Neural progenitor cell (in vitro differentiated cells): ENCODE measurements at regions not wholly inside any gene's neighbourhood (a gene's known extent, or its start where the extent isn't known, plus 50 kb on each side); places are given as distances from the start of the nearest gene placed in this dataset.

Source experiments
- DNase-seq: peaks from one replicate; pipeline ENCODE4 v3.0.0-alpha.2; 2016; ENCODE audit warnings: low spot score
- H2AFZ ChIP-seq: fragments of 200-600 bp; sonication (generic); replicated peaks from 2 replicates; pipeline ENCODE4 v1.6.1; 2016; ENCODE audit warnings: antibody characterized with exemption
- H3F3A ChIP-seq: fragments of 200-600 bp; sonication (generic); 2 replicates; pipeline ENCODE4 v1.6.1; 2016; ENCODE audit warnings: antibody characterized with exemption, low read depth
- H3K27ac ChIP-seq: fragments of 200-600 bp; sonication (generic); 2 replicates; pipeline ENCODE4 v1.5.1; 2016; ENCODE audit warnings: mild to moderate bottlenecking
- H3K27me3 ChIP-seq: fragments of 200-600 bp; sonication (generic); 2 replicates; pipeline ENCODE4 v1.6.1; 2016; ENCODE audit warnings: mild to moderate bottlenecking, moderate library complexity
- H3K36me3 ChIP-seq: fragments of 200-600 bp; sonication (generic); 2 replicates; pipeline ENCODE4 v1.5.1; 2016
- H3K4me1 ChIP-seq: fragments of 200-600 bp; sonication (generic); 2 replicates; pipeline ENCODE4 v1.6.1; 2016; ENCODE audit warnings: mixed run types
- H3K4me2 ChIP-seq: fragments of 200-600 bp; sonication (generic); 2 replicates; pipeline ENCODE4 v1.6.1; 2016
- H3K4me3 ChIP-seq: fragments of 200-600 bp; sonication (generic); 2 replicates; pipeline ENCODE4 v1.5.1; 2016
- H3K79me2 ChIP-seq: fragments of 200-600 bp; sonication (generic); 2 replicates; pipeline ENCODE4 v1.6.1; 2016; ENCODE audit warnings: low read depth
- H3K9ac ChIP-seq: fragments of 200-600 bp; sonication (generic); 2 replicates; pipeline ENCODE4 v1.6.1; 2016
- H3K9me3 ChIP-seq: fragments of 200-600 bp; sonication (generic); 2 replicates; pipeline ENCODE4 v1.5.1; 2016; ENCODE audit warnings: low read depth
- H4K20me1 ChIP-seq: fragments of 200-600 bp; sonication (generic); 2 replicates; pipeline ENCODE4 v1.6.1; 2016; ENCODE audit warnings: low read depth
- H3K27ac Mint-ChIP-seq: 3 replicates; pipeline ENCODE4 v1.8.0; 2021; ENCODE audit warnings: mixed read lengths
- H3K27me3 Mint-ChIP-seq: 2 replicates; pipeline ENCODE4 v1.8.0; 2022; ENCODE audit warnings: low read depth, mild to moderate bottlenecking, inconsistent platforms, moderate library complexity, mixed read lengths; ENCODE audit not compliant: insufficient read depth
- H3K36me3 Mint-ChIP-seq: 3 replicates; pipeline ENCODE4 v1.8.0; 2021; ENCODE audit warnings: mixed read lengths
- H3K4me1 Mint-ChIP-seq: 3 replicates; pipeline ENCODE4 v1.8.0; 2021; ENCODE audit warnings: mixed read lengths
- H3K4me3 Mint-ChIP-seq: 3 replicates; pipeline ENCODE4 v1.8.0; 2021; ENCODE audit warnings: mild to moderate bottlenecking, moderate library complexity, mixed read lengths
- H3K9me3 Mint-ChIP-seq: 3 replicates; pipeline ENCODE4 v1.8.0; 2020; ENCODE audit warnings: mixed read lengths
- EZH2 ChIP-seq: fragments of 200-600 bp; sonication (generic); IDR thresholded peaks from 2 replicates; pipeline ENCODE4 v1.6.1; 2017; ENCODE audit warnings: antibody characterized with exemption, mild to moderate bottlenecking, moderate library complexity
- EZH2phosphoT487 ChIP-seq: fragments of 200-600 bp; sonication (generic); IDR thresholded peaks from 2 replicates; pipeline ENCODE4 v1.6.1; 2017; ENCODE audit warnings: antibody characterized with exemption
- TF ChIP-seq, protein P1 (sequence below): fragments of 200-600 bp; sonication (generic); IDR thresholded peaks from 2 replicates; pipeline ENCODE4 v1.5.1; 2017; ENCODE audit warnings: antibody characterized with exemption, mild to moderate bottlenecking

DNA sequence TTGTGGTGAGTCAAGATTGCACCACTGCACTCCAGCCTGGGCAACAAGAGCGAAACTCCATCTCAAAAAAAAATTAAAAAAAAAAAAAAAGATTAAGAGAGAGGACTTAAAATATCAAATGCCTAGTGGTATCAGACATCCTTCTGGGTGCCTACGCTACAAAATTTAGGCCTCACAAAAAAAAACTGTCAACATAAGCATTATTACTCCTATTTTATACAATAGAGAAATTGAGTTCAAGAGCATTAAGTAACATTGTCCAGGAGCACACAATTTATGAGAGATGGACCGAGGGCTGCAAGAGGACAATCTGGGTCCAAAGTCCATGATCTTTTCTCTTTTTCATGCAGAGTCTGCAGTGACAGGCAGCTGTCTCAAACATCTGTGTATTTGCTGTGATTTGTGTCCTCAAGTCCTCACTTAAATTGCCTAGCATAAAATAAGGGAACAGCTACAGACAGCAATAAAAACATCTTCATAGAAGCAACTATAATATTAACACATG, 62.4 kb downstream of the OSR1 start:
- Histone ChIP-seq H3K27ac (no peak overlapping the region), H3K36me3 (no peaks in the 10 kb centered on the region), H3K4me1 (no peaks in the 10 kb centered on the region), H3K27me3 (no peaks in the 10 kb centered on the region), H3F3A (no peaks in the 10 kb centered on the region), H3K9me3 (no peaks in the 10 kb centered on the region), H3K4me2 (no peak overlapping the region), H3K4me3 (no peak overlapping the region), H3K9ac (no peak overlapping the region), H4K20me1 (no peaks in the 10 kb centered on the region), H3K79me2 (no peaks in the 10 kb centered on the region), H2AFZ (no peak overlapping the region)
- no peak for DNase-seq
- Mint-ChIP-seq H3K36me3 (no peaks in the 10 kb centered on the region), H3K27ac (no peak overlapping the region), H3K4me1 (peaks cover 15% of the 10 kb centered on the region), H3K4me3 (no peak overlapping the region), H3K27me3 (no peaks in the 10 kb centered on the region), H3K9me3 (no peaks in the 10 kb centered on the region)
- TF ChIP-seq, protein P1, sequence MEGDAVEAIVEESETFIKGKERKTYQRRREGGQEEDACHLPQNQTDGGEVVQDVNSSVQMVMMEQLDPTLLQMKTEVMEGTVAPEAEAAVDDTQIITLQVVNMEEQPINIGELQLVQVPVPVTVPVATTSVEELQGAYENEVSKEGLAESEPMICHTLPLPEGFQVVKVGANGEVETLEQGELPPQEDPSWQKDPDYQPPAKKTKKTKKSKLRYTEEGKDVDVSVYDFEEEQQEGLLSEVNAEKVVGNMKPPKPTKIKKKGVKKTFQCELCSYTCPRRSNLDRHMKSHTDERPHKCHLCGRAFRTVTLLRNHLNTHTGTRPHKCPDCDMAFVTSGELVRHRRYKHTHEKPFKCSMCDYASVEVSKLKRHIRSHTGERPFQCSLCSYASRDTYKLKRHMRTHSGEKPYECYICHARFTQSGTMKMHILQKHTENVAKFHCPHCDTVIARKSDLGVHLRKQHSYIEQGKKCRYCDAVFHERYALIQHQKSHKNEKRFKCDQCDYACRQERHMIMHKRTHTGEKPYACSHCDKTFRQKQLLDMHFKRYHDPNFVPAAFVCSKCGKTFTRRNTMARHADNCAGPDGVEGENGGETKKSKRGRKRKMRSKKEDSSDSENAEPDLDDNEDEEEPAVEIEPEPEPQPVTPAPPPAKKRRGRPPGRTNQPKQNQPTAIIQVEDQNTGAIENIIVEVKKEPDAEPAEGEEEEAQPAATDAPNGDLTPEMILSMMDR = no peak
- TF ChIP-seq EZH2 (no peak), EZH2phosphoT487 (no peak)

- H3K4me1 ChIP-seq = no peaks in the 10 kb centered on the region
- no peak overlapping the region for H3K9ac ChIP-seq
- no peaks in the 10 kb centered on the region for H3F3A ChIP-seq
- H2AFZ ChIP-seq = no peak overlapping the region
- no peak overlapping the region for H3K4me3 ChIP-seq
- peaks cover 2% of the 10 kb centered on the region for H3K27me3 Mint-ChIP-seq
- peaks cover 2% of the 10 kb centered on the region for H3K4me1 Mint-ChIP-seq
- H3K9me3 ChIP-seq = no peaks in the 10 kb centered on the region
- H3K27ac ChIP-seq = no peak overlapping the region
- no peaks in the 10 kb centered on the region for H3K36me3 Mint-ChIP-seq
- H3K9me3 Mint-ChIP-seq = no peaks in the 10 kb centered on the region
- H3K27ac Mint-ChIP-seq = no peak overlapping the region
- H3K27me3 ChIP-seq = no peaks in the 10 kb centered on the region
- no peaks in the 10 kb centered on the region for H3K79me2 ChIP-seq
- no peak overlapping the region for H3K4me2 ChIP-seq
- no peaks in the 10 kb centered on the region for H3K36me3 ChIP-seq
- no peak for DNase-seq
- TF ChIP-seq EZH2 (no peak), EZH2phosphoT487 (no peak)
- H3K4me3 Mint-ChIP-seq = no peak overlapping the region
- no peaks in the 10 kb centered on the region for H4K20me1 ChIP-seq
Measured at GRCh38 chr2:19292007-19292406, 66.4 kb downstream of the OSR1 start.

- H3F3A ChIP-seq = no peaks in the 10 kb centered on the region
- Mint-ChIP-seq H3K36me3 (no peaks in the 10 kb centered on the region), H3K27me3 (peaks cover 2% of the 10 kb centered on the region), H3K27ac (no peak overlapping the region), H3K9me3 (no peaks in the 10 kb centered on the region), H3K4me3 (no peak overlapping the region), H3K4me1 (no peaks in the 10 kb centered on the region)
- no peak overlapping the region for H3K9ac ChIP-seq
- no peaks in the 10 kb centered on the region for H3K79me2 ChIP-seq
- no peaks in the 10 kb centered on the region for H3K9me3 ChIP-seq
- no peak for TF ChIP-seq EZH2phosphoT487
- no peak for TF ChIP-seq EZH2
- TF ChIP-seq, protein P1 = no peak
- no peaks in the 10 kb centered on the region for H3K4me1 ChIP-seq
- H2AFZ ChIP-seq = no peak overlapping the region
- no peak overlapping the region for H3K27ac ChIP-seq
- no peak overlapping the region for H3K4me2 ChIP-seq
- no peak for DNase-seq
- H3K4me3 ChIP-seq = no peak overlapping the region
- H3K36me3 ChIP-seq = no peaks in the 10 kb centered on the region
- H4K20me1 ChIP-seq = no peaks in the 10 kb centered on the region
- no peaks in the 10 kb centered on the region for H3K27me3 ChIP-seq
Measured at GRCh38 chr2:19288291-19288690, 70.1 kb downstream of the OSR1 start.

GRCh38 chr2:19287324-19287723, 71.1 kb downstream of the OSR1 start:
- H3K4me1 Mint-ChIP-seq = no peaks in the 10 kb centered on the region
- H3K36me3 ChIP-seq = no peaks in the 10 kb centered on the region
- H3K79me2 ChIP-seq = no peaks in the 10 kb centered on the region
- H3K4me3 Mint-ChIP-seq = no peak overlapping the region
- no peak overlapping the region for H2AFZ ChIP-seq
- TF ChIP-seq EZH2phosphoT487 (no peak), EZH2 (no peak)
- TF ChIP-seq, protein P1 = no peak
- no peak overlapping the region for H3K27ac Mint-ChIP-seq
- no peak overlapping the region for H3K4me2 ChIP-seq
- H3K9me3 ChIP-seq = no peaks in the 10 kb centered on the region
- H3F3A ChIP-seq = no peaks in the 10 kb centered on the region
- H3K9ac ChIP-seq = no peak overlapping the region
- no peak overlapping the region for H3K27ac ChIP-seq
- peaks cover 2% of the 10 kb centered on the region for H3K27me3 Mint-ChIP-seq
- H3K9me3 Mint-ChIP-seq = no peaks in the 10 kb centered on the region
- no peaks in the 10 kb centered on the region for H3K4me1 ChIP-seq
- no peak overlapping the region for H3K4me3 ChIP-seq
- H3K27me3 ChIP-seq = no peaks in the 10 kb centered on the region
- DNase-seq = no peak
- H4K20me1 ChIP-seq = no peaks in the 10 kb centered on the region
- no peaks in the 10 kb centered on the region for H3K36me3 Mint-ChIP-seq
